ENCODE measurements at regions not wholly inside any gene's neighbourhood (a gene's known extent, or its start where the extent isn't known, plus 50 kb on each side); places are given as distances from the start of the nearest gene placed in this dataset.

DNA sequence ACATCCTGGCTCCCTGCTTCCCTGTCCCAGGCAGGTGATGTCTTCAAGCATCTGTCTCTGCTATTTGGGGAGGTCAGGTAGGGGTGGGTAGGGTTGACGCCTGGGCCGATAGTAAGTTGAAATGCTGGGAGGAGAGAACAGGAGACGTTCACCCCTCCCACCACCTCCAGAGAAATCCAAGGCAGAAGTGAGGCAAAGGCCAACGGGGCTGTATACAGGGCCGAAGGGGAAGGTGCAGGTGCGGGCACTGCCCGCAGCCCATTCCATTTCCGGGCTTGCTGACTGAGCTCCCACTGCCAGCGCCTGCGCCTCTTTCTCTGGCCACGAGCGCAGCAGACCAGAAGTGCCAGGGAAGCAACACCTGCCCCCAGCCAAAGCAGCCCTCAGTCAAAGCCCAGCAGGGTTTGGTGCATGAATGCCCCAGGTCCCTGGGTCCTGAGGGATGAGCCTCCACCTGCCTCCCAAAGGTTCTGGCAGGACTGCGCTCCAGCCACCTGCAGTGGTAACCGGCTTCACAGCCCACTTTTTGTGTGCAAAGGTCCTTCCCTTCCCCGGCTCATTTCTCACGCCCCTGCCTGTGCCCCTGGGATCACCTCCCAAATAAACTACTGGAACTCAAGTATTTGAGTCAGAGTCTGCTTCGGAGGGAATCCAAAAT lies 127.6 kb upstream of the TNRC6C start:
- no peak overlapping the region for H3K4me3 ChIP-seq (ENCODE audit: low read depth, low read length)
- CTCF ChIA-PET = interaction anchor here (0.6 kb wide), 1 partner anchor 643 kb away, joined by 3 read pairs; no protein-coding TSS in a partner anchor
- no peak for DNase-seq (ENCODE audit: low read depth, low spot score)
- TF ChIP-seq, protein P1, sequence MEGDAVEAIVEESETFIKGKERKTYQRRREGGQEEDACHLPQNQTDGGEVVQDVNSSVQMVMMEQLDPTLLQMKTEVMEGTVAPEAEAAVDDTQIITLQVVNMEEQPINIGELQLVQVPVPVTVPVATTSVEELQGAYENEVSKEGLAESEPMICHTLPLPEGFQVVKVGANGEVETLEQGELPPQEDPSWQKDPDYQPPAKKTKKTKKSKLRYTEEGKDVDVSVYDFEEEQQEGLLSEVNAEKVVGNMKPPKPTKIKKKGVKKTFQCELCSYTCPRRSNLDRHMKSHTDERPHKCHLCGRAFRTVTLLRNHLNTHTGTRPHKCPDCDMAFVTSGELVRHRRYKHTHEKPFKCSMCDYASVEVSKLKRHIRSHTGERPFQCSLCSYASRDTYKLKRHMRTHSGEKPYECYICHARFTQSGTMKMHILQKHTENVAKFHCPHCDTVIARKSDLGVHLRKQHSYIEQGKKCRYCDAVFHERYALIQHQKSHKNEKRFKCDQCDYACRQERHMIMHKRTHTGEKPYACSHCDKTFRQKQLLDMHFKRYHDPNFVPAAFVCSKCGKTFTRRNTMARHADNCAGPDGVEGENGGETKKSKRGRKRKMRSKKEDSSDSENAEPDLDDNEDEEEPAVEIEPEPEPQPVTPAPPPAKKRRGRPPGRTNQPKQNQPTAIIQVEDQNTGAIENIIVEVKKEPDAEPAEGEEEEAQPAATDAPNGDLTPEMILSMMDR (IDR thresholded peaks at IDR 0.05; ENCODE audit: insufficient read depth, low read length, missing control alignments) = no peak
- POLR2A ChIA-PET = no interaction called here

DNA sequence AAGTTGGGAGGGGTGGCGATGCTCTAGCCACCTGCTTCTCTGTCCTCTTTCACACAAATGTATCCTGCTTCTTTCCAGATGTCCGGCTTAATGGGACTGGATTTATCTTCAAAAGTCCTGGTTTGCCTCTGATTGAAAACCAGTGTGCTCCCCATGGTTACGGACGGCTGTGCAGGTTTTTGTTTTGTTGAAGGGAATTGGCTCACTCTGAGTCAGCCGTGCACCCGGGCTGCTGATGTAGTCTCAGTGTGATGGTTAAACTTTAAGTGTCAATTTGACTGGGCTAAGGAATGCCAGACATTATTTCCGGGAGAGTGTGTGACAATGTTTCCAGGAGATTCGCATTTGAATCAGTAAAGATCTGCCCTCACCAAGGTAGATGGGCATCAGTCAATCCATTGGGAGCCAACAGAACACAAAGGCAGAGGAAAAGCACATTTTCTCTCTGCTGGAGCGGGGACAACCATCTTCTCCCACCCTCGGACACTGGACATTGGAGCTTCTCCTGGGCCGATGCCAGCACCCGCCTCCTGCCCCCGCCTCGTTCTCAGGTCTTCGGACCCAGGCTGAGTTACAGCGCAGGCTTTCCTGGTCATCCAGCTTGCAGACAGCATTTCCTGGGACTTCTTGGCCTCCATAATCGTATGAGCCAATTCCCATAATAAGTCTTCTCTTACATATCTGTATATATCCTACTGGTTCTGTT lies 126.9 kb upstream of the TNRC6C start:
- H3K4me3 ChIP-seq (ENCODE audit: low read depth, low read length) = no peak overlapping the region
- ChIA-PET CTCF (interaction anchor here (1.5 kb wide), 1 partner anchor 11 kb away, joined by 3 read pairs; no protein-coding TSS in a partner anchor), POLR2A (no interaction called here)
- DNase-seq (ENCODE audit: low read depth, low spot score) = no peak
- TF ChIP-seq, protein P1 (IDR thresholded peaks at IDR 0.05; ENCODE audit: insufficient read depth, low read length, missing control alignments) = no peak

DNA sequence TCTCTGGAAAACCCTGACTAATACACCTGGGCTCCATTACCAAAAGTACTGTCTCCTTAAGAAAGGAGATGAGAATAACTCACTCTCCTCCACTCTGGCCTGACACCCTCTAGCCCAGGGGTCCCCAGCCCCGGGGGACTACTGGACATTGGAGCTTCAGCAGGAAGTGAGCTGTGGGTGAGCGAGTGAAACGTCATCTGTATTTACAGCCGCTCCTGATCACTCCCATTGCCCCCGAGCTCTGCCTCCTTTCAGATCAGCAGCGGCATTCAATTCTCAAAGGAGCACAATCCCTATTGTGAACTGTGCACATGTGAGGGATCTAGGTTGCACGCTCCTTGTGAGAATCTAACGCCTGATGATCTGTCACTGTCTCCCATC lies 126.3 kb upstream of the TNRC6C start:
- no peak overlapping the region for H3K4me3 ChIP-seq (ENCODE audit: low read depth, low read length)
- no peak for DNase-seq (ENCODE audit: low read depth, low spot score)
- TF ChIP-seq, protein P1 (IDR thresholded peaks at IDR 0.05; ENCODE audit: insufficient read depth, low read length, missing control alignments) = no peak
- POLR2A ChIA-PET = no interaction called here
- CTCF ChIA-PET = interaction anchor here (1.5 kb wide), 1 partner anchor 11 kb away, joined by 3 read pairs; no protein-coding TSS in a partner anchor

DNA sequence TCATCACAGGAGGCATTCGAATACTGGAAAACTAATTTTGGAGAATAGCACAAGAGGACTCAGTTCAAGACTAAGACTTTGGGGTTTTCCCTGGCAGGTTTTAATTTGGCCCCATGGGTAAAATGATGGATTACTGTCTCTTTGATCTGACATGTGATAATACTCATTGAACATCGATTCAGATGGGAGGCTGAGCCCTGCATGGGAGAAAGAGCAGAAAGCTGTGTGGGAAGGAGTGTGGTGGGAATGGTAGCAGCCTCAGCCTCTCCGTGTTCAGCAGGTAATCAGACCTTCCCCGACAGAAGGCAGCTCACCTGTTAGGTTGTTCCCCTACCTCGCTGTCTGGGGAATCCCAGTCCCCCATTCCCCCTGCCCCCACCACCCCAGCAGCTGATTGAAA lies 124.7 kb upstream of the TNRC6C start:
- H3K4me3 ChIP-seq (ENCODE audit: low read depth, low read length) = no peak overlapping the region
- TF ChIP-seq, protein P1 (IDR thresholded peaks at IDR 0.05; ENCODE audit: insufficient read depth, low read length, missing control alignments) = no peak
- no peak for DNase-seq (ENCODE audit: low read depth, low spot score)
- POLR2A ChIA-PET = no interaction called here
- CTCF ChIA-PET = no interaction called here

DNA sequence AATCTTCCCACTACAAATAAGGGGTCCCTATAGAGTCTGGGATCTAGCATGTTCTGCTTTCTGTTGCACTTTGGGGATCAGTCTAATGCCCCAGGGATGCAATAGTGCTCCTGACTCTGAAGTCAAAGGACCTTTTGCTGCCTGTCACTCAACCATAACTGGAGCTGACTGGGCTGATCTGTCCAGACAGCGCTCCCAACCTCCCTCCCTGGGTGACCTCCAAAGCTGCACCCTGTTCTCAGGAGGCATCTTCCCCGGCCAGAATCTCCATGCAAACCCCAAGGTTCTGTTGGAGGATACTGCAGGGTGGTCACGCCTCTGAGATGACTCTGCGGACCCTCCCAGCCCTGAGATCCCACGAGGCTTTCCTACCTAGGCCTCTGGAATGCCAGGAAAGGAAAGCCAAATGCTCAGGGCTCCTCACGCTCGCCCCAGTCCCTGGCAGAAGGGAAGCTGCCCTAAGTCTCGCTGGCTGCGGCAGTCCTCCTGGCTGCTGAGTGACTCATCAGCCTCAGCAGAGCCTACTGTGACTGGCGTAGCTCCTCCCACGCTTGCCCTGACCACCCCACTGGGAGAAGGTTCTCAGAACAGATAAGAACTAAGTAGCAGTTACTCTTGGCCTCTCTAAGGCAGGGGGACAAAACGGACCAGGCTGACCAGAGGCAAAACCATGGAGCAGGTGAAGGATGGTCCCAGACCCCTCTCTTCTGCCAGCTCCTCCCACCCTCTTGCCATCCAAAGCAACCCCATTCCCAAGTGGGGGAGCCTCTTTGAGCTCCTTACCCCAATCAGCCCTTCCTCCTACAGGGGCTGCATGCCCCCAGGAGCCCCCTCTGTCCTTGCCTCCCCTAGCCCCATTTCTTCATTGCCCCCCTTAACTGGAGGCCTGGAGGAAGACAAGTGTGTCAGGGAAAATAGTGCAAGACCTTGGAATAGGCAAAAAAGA lies 124.1 kb upstream of the TNRC6C start:
- H3K4me3 ChIP-seq (ENCODE audit: low read depth, low read length) = no peak overlapping the region
- CTCF ChIA-PET = interaction anchor here (1.1 kb wide), 1 partner anchor 180 kb away, joined by 3 read pairs; no protein-coding TSS in a partner anchor
- no peak for DNase-seq (ENCODE audit: low read depth, low spot score)

More for the DNA sequence above, 124.1 kb upstream of the TNRC6C start:
- POLR2A ChIA-PET = interaction anchor here (0.6 to 0.9 kb wide), 2 partner anchors 14 to 124 kb away, joined by 3 to 5 read pairs; partner anchors contain the start of gene TNRC6C
- TF ChIP-seq, protein P1 (IDR thresholded peaks at IDR 0.05; ENCODE audit: insufficient read depth, low read length, missing control alignments) = no peak

All from AG04449 (cell line).